Memory B cell (primary cell): ENCODE measurements at regions not wholly inside any gene's neighbourhood (a gene's known extent, or its start where the extent isn't known, plus 50 kb on each side); places are given as distances from the start of the nearest gene placed in this dataset.
"Not testable (repeated sequence)": the region's sequence is repeated elsewhere in the genome, so short reads cannot be mapped to it uniquely, and the experiment has no call there.

ENCODE experiments used
- ATAC-seq: fragments of 150-1000 bp; cut with Tn5 transposase; 2 replicates; pipeline ENCODE4 v1.10.0; 2021; ENCODE audit warnings: low read depth, mild to moderate bottlenecking, moderate library complexity
- DNase-seq, 2 donors: peaks; one replicate each; pipeline ENCODE4 v3.0.0; 2022; ENCODE audit warnings: low spot score in 2 of 2
- H3K27ac Mint-ChIP-seq: one replicate; pipeline ENCODE4 v1.8.0; 2022; ENCODE audit warnings: mild to moderate bottlenecking, moderate library complexity, mixed read lengths
- H3K27me3 Mint-ChIP-seq: one replicate; pipeline ENCODE4 v1.8.0; 2022; ENCODE audit warnings: mixed read lengths
- H3K36me3 Mint-ChIP-seq: one replicate; pipeline ENCODE4 v1.8.0; 2022; ENCODE audit warnings: mild to moderate bottlenecking, mixed read lengths
- H3K4me1 Mint-ChIP-seq: one replicate; pipeline ENCODE4 v1.8.0; 2022; ENCODE audit warnings: mixed read lengths
- H3K4me3 Mint-ChIP-seq: one replicate; pipeline ENCODE4 v1.8.0; 2022; ENCODE audit warnings: mild to moderate bottlenecking, moderate library complexity, mixed read lengths
- H3K9me3 Mint-ChIP-seq: one replicate; pipeline ENCODE4 v1.8.0; 2022; ENCODE audit warnings: mixed read lengths

- Mint-ChIP-seq H3K4me1 (no peaks in the 10 kb centered on the region), H3K36me3 (no peaks in the 10 kb centered on the region), H3K4me3 (no peak overlapping the region), H3K27me3 (peaks cover 3% of the 10 kb centered on the region), H3K27ac (no peak overlapping the region), H3K9me3 (no peaks in the 10 kb centered on the region)
- DNase-seq (no peak), ATAC-seq (no peak)
These were observed 125.8 kb upstream of the KCNH8 start for GRCh38 chr3:19022546-19022945.

- no peaks in the 10 kb centered on the region for H3K9me3 Mint-ChIP-seq
- H3K36me3 Mint-ChIP-seq = no peaks in the 10 kb centered on the region
- no peak overlapping the region for H3K4me3 Mint-ChIP-seq
- no peaks in the 10 kb centered on the region for H3K4me1 Mint-ChIP-seq
- no peak overlapping the region for H3K27ac Mint-ChIP-seq
- ATAC-seq = no peak
- no peak for DNase-seq
- H3K27me3 Mint-ChIP-seq = no peaks in the 10 kb centered on the region
These were observed 131.5 kb upstream of the KCNH8 start for GRCh38 chr3:19016851-19017250.

GRCh38 chr3:19013879-19014278, 134.4 kb upstream of the KCNH8 start:
- Mint-ChIP-seq H3K4me3 (no peak overlapping the region), H3K4me1 (no peaks in the 10 kb centered on the region), H3K9me3 (no peaks in the 10 kb centered on the region), H3K27ac (no peak overlapping the region), H3K27me3 (no peaks in the 10 kb centered on the region), H3K36me3 (no peaks in the 10 kb centered on the region)
- DNase-seq (no peak), ATAC-seq (no peak)

- H3K9me3 Mint-ChIP-seq = no peaks in the 10 kb centered on the region
- no peaks in the 10 kb centered on the region for H3K36me3 Mint-ChIP-seq
- no peaks in the 10 kb centered on the region for H3K4me1 Mint-ChIP-seq
- ATAC-seq (no peak), DNase-seq (no peak)
- H3K4me3 Mint-ChIP-seq = no peak overlapping the region
- no peaks in the 10 kb centered on the region for H3K27me3 Mint-ChIP-seq
- no peak overlapping the region for H3K27ac Mint-ChIP-seq
These were observed 135.5 kb upstream of the KCNH8 start for GRCh38 chr3:19012846-19013245.

- Mint-ChIP-seq H3K4me1 (no peaks in the 10 kb centered on the region), H3K27ac (no peak overlapping the region), H3K36me3 (no peaks in the 10 kb centered on the region), H3K27me3 (peaks cover 3% of the 10 kb centered on the region), H3K4me3 (no peak overlapping the region), H3K9me3 (no peaks in the 10 kb centered on the region)
- ATAC-seq (no peak), DNase-seq (no peak)
These were observed 145.7 kb upstream of the KCNH8 start for GRCh38 chr3:19002606-19003005.

GRCh38 chr3:18998069-18998468, 150.2 kb upstream of the KCNH8 start:
- no peak overlapping the region for H3K27ac Mint-ChIP-seq
- H3K4me3 Mint-ChIP-seq = no peak overlapping the region
- DNase-seq (no peak), ATAC-seq (no peak)
- peaks cover 3% of the 10 kb centered on the region for H3K27me3 Mint-ChIP-seq
- H3K9me3 Mint-ChIP-seq = peaks cover 6% of the 10 kb centered on the region
- H3K36me3 Mint-ChIP-seq = peaks cover 3% of the 10 kb centered on the region
- no peaks in the 10 kb centered on the region for H3K4me1 Mint-ChIP-seq

- no peak for ATAC-seq
- no peak overlapping the region for H3K27ac Mint-ChIP-seq
- peaks cover 6% of the 10 kb centered on the region for H3K9me3 Mint-ChIP-seq
- H3K27me3 Mint-ChIP-seq = peaks cover 4% of the 10 kb centered on the region
- no peak overlapping the region for H3K4me3 Mint-ChIP-seq
- H3K4me1 Mint-ChIP-seq = no peaks in the 10 kb centered on the region
- H3K36me3 Mint-ChIP-seq = peaks cover 3% of the 10 kb centered on the region
- no peak for DNase-seq
These were observed 155.6 kb upstream of the KCNH8 start for GRCh38 chr3:18992709-18993108.

- no peaks in the 10 kb centered on the region for H3K9me3 Mint-ChIP-seq
- peaks cover 1% of the 10 kb centered on the region for H3K27me3 Mint-ChIP-seq
- H3K4me1 Mint-ChIP-seq = no peaks in the 10 kb centered on the region
- no peak overlapping the region for H3K4me3 Mint-ChIP-seq
- no peak for ATAC-seq
- no peaks in the 10 kb centered on the region for H3K36me3 Mint-ChIP-seq
- DNase-seq = no peak
- no peak overlapping the region for H3K27ac Mint-ChIP-seq
These were observed 159.0 kb upstream of the KCNH8 start for GRCh38 chr3:18989237-18989795.

GRCh38 chr3:18988614-18989229, 159.6 kb upstream of the KCNH8 start:
- DNase-seq (no peak), ATAC-seq (no peak)
- Mint-ChIP-seq H3K27ac (no peak overlapping the region), H3K9me3 (no peaks in the 10 kb centered on the region), H3K36me3 (no peaks in the 10 kb centered on the region), H3K4me1 (no peaks in the 10 kb centered on the region), H3K4me3 (no peak overlapping the region), H3K27me3 (peaks cover 1% of the 10 kb centered on the region)

- H3K27me3 Mint-ChIP-seq = peaks cover 1% of the 10 kb centered on the region
- no peak for ATAC-seq
- no peak overlapping the region for H3K27ac Mint-ChIP-seq
- no peak overlapping the region for H3K4me3 Mint-ChIP-seq
- no peaks in the 10 kb centered on the region for H3K9me3 Mint-ChIP-seq
- DNase-seq = no peak
- H3K36me3 Mint-ChIP-seq = no peaks in the 10 kb centered on the region
- H3K4me1 Mint-ChIP-seq = no peaks in the 10 kb centered on the region
These were observed 160.4 kb upstream of the KCNH8 start for GRCh38 chr3:18987862-18988447.

- Mint-ChIP-seq H3K27ac (no peak overlapping the region), H3K4me3 (no peak overlapping the region), H3K9me3 (no peaks in the 10 kb centered on the region), H3K27me3 (peaks cover 3% of the 10 kb centered on the region), H3K4me1 (no peaks in the 10 kb centered on the region), H3K36me3 (no peaks in the 10 kb centered on the region)
- DNase-seq = no peak
- ATAC-seq = no peak
These were observed 161.2 kb upstream of the KCNH8 start for GRCh38 chr3:18987070-18987469.

GRCh38 chr3:18982920-18983319, 165.4 kb upstream of the KCNH8 start:
- H3K4me3 Mint-ChIP-seq = no peak overlapping the region
- H3K27me3 Mint-ChIP-seq = peaks cover 3% of the 10 kb centered on the region
- H3K4me1 Mint-ChIP-seq = no peaks in the 10 kb centered on the region
- no peaks in the 10 kb centered on the region for H3K9me3 Mint-ChIP-seq
- no peak overlapping the region for H3K27ac Mint-ChIP-seq
- ATAC-seq (no peak), DNase-seq (no peak)
- H3K36me3 Mint-ChIP-seq = no peaks in the 10 kb centered on the region

GRCh38 chr3:18976102-18976501, 172.2 kb upstream of the KCNH8 start:
- not testable (repeated sequence) for ATAC-seq, H3K4me3 Mint-ChIP-seq, H3K36me3 Mint-ChIP-seq, H3K27ac Mint-ChIP-seq, H3K27me3 Mint-ChIP-seq, H3K9me3 Mint-ChIP-seq, H3K4me1 Mint-ChIP-seq, DNase-seq

GRCh38 chr3:18968120-18968519, 180.2 kb upstream of the KCNH8 start:
- peaks cover 2% of the 10 kb centered on the region for H3K9me3 Mint-ChIP-seq
- H3K27ac Mint-ChIP-seq = no peak overlapping the region
- H3K27me3 Mint-ChIP-seq = peaks cover 2% of the 10 kb centered on the region
- no peaks in the 10 kb centered on the region for H3K36me3 Mint-ChIP-seq
- H3K4me3 Mint-ChIP-seq = no peak overlapping the region
- no peaks in the 10 kb centered on the region for H3K4me1 Mint-ChIP-seq
- ATAC-seq (no peak), DNase-seq (no peak)

- peaks cover 4% of the 10 kb centered on the region for H3K9me3 Mint-ChIP-seq
- no peak for ATAC-seq
- H3K27me3 Mint-ChIP-seq = peaks cover 3% of the 10 kb centered on the region
- H3K27ac Mint-ChIP-seq = no peak overlapping the region
- no peak overlapping the region for H3K4me3 Mint-ChIP-seq
- no peak for DNase-seq
- no peaks in the 10 kb centered on the region for H3K4me1 Mint-ChIP-seq
- no peaks in the 10 kb centered on the region for H3K36me3 Mint-ChIP-seq
These were observed 182.5 kb upstream of the KCNH8 start for GRCh38 chr3:18965781-18966180.
